DLD1 (cell line): ENCODE measurements at regions not wholly inside any gene's neighbourhood (a gene's known extent, or its start where the extent isn't known, plus 50 kb on each side); places are given as distances from the start of the nearest gene placed in this dataset.
"Not testable (repeated sequence)": the region's sequence is repeated elsewhere in the genome, so short reads cannot be mapped to it uniquely, and the experiment has no call there.

ENCODE experiments used
- in situ Hi-C: cut with HindIII; loops from 2 replicates; pipeline ENCODE4 v1.10.0; 2017; ENCODE audit warnings: low sequenced_read_pairs

GRCh38 chr18:21928925-21929324, 188.3 kb downstream of the MIB1 start:
- in situ Hi-C loops = no loop called here

GRCh38 chr18:21930177-21930576, 189.6 kb downstream of the MIB1 start:
- in situ Hi-C loops = no loop called here

- in situ Hi-C loops = no loop called here
These were observed 193.6 kb downstream of the MIB1 start for GRCh38 chr18:21933931-21934765.

GRCh38 chr18:21934766-21935015, 194.1 kb downstream of the MIB1 start:
- in situ Hi-C loops = no loop called here

GRCh38 chr18:21943456-21943855, 202.9 kb downstream of the MIB1 start:
- in situ Hi-C loops = no loop called here

- in situ Hi-C loops = no loop called here
These were observed 208.9 kb downstream of the MIB1 start for GRCh38 chr18:21949326-21950015.

GRCh38 chr18:21955757-21956652, 213.4 kb upstream of the GATA6 start:
- in situ Hi-C loops = no loop called here

- in situ Hi-C loops = no loop called here
These were observed 211.1 kb upstream of the GATA6 start for GRCh38 chr18:21958263-21958662.

GRCh38 chr18:21958707-21959450, 210.5 kb upstream of the GATA6 start:
- in situ Hi-C loops = no loop called here

- in situ Hi-C loops = no loop called here
These were observed 209.2 kb upstream of the GATA6 start for GRCh38 chr18:21960189-21960588.

- in situ Hi-C loops = no loop called here
These were observed 206.1 kb upstream of the GATA6 start for GRCh38 chr18:21963336-21963735.

GRCh38 chr18:21968338-21968737, 201.1 kb upstream of the GATA6 start:
- in situ Hi-C loops = no loop called here

GRCh38 chr18:21972281-21972680, 197.1 kb upstream of the GATA6 start:
- in situ Hi-C loops = no loop called here

- in situ Hi-C loops = not testable (repeated sequence)
These were observed 193.4 kb upstream of the GATA6 start for GRCh38 chr18:21975954-21976353.

- in situ Hi-C loops = no loop called here
These were observed 190.7 kb upstream of the GATA6 start for GRCh38 chr18:21978546-21979170.

- in situ Hi-C loops = no loop called here
These were observed 190.2 kb upstream of the GATA6 start for GRCh38 chr18:21979171-21979560.

GRCh38 chr18:21979759-21980158, 189.6 kb upstream of the GATA6 start:
- in situ Hi-C loops = no loop called here

- in situ Hi-C loops = no loop called here
These were observed 188.6 kb upstream of the GATA6 start for GRCh38 chr18:21980744-21981143.

GRCh38 chr18:21981489-21981888, 187.9 kb upstream of the GATA6 start:
- in situ Hi-C loops = not testable (repeated sequence)

GRCh38 chr18:21991081-21991534, 178.3 kb upstream of the GATA6 start:
- in situ Hi-C loops = no loop called here
